GM12891 (cell line): ENCODE measurements at regions not wholly inside any gene's neighbourhood (a gene's known extent, or its start where the extent isn't known, plus 50 kb on each side); places are given as distances from the start of the nearest gene placed in this dataset.

Experiments
- POLR2A ChIP-seq: IDR thresholded peaks from 2 replicates; pipeline ENCODE4 v1.6.1; 2011; ENCODE audit warnings: low read depth, low read length, control low read depth
- POLR2AphosphoS5 ChIP-seq: IDR thresholded peaks from 2 replicates; pipeline ENCODE4 v1.6.1; 2011; ENCODE audit warnings: low read depth, low read length, control low read depth
- SPI1 ChIP-seq: IDR thresholded peaks from 2 replicates; pipeline ENCODE4 v1.6.1; 2011; ENCODE audit warnings: low read depth, low read length, control low read depth
- TAF1 ChIP-seq: IDR thresholded peaks from 2 replicates; pipeline ENCODE4 v1.6.1; 2011; ENCODE audit warnings: low read depth, low read length, control low read depth

DNA sequence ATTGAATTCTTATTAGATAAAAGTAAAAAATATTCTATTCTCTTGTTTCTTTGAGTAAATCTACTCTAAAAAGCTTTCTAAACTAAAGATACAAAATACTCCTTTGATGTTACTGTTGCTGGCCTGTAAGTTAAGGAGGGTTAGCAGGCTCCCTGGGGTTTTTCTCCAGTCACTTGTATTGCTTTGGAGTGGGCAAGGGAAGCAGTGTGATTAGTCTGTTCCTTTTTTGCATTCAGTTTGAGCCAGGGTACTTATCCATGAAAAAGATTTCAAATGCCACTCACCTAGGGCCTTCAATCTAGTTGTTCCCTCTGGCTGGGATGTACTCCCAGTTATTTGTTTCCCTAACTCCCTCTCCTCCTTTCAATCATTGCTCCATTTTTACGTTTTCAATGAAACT is 256.2 kb upstream of the SMC2 start:
- TF ChIP-seq POLR2A (no peak), POLR2AphosphoS5 (no peak), SPI1 (no peak), TAF1 (no peak)
